Parathyroid adenoma (tissue), 2 donors: ENCODE measurements at regions not wholly inside any gene's neighbourhood (a gene's known extent, or its start where the extent isn't known, plus 50 kb on each side); places are given as distances from the start of the nearest gene placed in this dataset.
"Not testable (repeated sequence)": the region's sequence is repeated elsewhere in the genome, so short reads cannot be mapped to it uniquely, and the experiment has no call there.

Source experiments
- H2AFZ ChIP-seq: fragments of 300-600 bp; sonication (generic); one replicate; pipeline ENCODE4 v1.7.0; 2017; ENCODE audit warnings: antibody characterized with exemption, mild to moderate bottlenecking
- H3K27ac ChIP-seq: fragments of 300-600 bp; sonication (generic); one replicate; pipeline ENCODE4 v1.7.0; 2017
- H3K27me3 ChIP-seq: fragments of 300-600 bp; sonication (generic); one replicate; pipeline ENCODE4 v1.7.0; 2017; ENCODE audit warnings: low read length; ENCODE audit not compliant: control insufficient read depth, insufficient read depth
- H3K36me3 ChIP-seq: fragments of 300-600 bp; sonication (generic); one replicate; pipeline ENCODE4 v1.7.0; 2017; ENCODE audit warnings: low read length; ENCODE audit not compliant: control insufficient read depth, insufficient read depth
- H3K4me1 ChIP-seq: fragments of 300-600 bp; sonication (generic); one replicate; pipeline ENCODE4 v1.7.0; 2017; ENCODE audit warnings: control low read depth
- H3K4me2 ChIP-seq: fragments of 300-600 bp; sonication (generic); one replicate; pipeline ENCODE4 v1.7.0; 2017; ENCODE audit warnings: low read length
- H3K4me3 ChIP-seq: fragments of 300-600 bp; sonication (generic); one replicate; pipeline ENCODE4 v1.7.0; 2017; ENCODE audit warnings: low read depth, low read length
- H3K79me2 ChIP-seq: fragments of 300-600 bp; sonication (generic); one replicate; pipeline ENCODE4 v1.7.0; 2017; ENCODE audit warnings: control low read depth
- H3K9ac ChIP-seq: fragments of 300-600 bp; sonication (generic); one replicate; pipeline ENCODE4 v1.7.0; 2017; ENCODE audit warnings: mild to moderate bottlenecking
- H3K9me3 ChIP-seq: fragments of 300-600 bp; sonication (generic); one replicate; pipeline ENCODE4 v1.7.0; 2017; ENCODE audit warnings: low read length; ENCODE audit not compliant: control insufficient read depth
- TF ChIP-seq, protein P1 (sequence below): fragments of 300-600 bp; sonication (generic); IDR thresholded peaks from one replicate; pipeline ENCODE4 v1.7.0; 2017; ENCODE audit warnings: antibody characterized with exemption, mild to moderate bottlenecking
- donor health status: primary hyperparathyroidism.

- Histone ChIP-seq H3K79me2 (no peaks in the 10 kb centered on the region), H3K27ac (no peak overlapping the region), H3K4me2 (no peak overlapping the region), H3K9ac (no peak overlapping the region), H3K36me3 (no peaks in the 10 kb centered on the region), H3K4me3 (no peak overlapping the region), H3K4me1 (no peaks in the 10 kb centered on the region), H3K9me3 (no peaks in the 10 kb centered on the region), H3K27me3 (no peaks in the 10 kb centered on the region), H2AFZ (no peak overlapping the region)
- TF ChIP-seq, protein P1, sequence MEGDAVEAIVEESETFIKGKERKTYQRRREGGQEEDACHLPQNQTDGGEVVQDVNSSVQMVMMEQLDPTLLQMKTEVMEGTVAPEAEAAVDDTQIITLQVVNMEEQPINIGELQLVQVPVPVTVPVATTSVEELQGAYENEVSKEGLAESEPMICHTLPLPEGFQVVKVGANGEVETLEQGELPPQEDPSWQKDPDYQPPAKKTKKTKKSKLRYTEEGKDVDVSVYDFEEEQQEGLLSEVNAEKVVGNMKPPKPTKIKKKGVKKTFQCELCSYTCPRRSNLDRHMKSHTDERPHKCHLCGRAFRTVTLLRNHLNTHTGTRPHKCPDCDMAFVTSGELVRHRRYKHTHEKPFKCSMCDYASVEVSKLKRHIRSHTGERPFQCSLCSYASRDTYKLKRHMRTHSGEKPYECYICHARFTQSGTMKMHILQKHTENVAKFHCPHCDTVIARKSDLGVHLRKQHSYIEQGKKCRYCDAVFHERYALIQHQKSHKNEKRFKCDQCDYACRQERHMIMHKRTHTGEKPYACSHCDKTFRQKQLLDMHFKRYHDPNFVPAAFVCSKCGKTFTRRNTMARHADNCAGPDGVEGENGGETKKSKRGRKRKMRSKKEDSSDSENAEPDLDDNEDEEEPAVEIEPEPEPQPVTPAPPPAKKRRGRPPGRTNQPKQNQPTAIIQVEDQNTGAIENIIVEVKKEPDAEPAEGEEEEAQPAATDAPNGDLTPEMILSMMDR: no peak
Observed at GRCh38 chr14:49105956-49106355, 480.2 kb downstream of the RPS29 start.

- Histone ChIP-seq H2AFZ (no peak overlapping the region), H3K4me2 (no peak overlapping the region), H3K27me3 (no peaks in the 10 kb centered on the region), H3K4me1 (no peaks in the 10 kb centered on the region), H3K4me3 (no peak overlapping the region), H3K79me2 (no peaks in the 10 kb centered on the region), H3K27ac (no peak overlapping the region), H3K9ac (no peak overlapping the region), H3K36me3 (no peaks in the 10 kb centered on the region), H3K9me3 (no peaks in the 10 kb centered on the region)
- TF ChIP-seq, protein P1: no peak
Observed at GRCh38 chr14:49105512-49105911, 480.7 kb downstream of the RPS29 start.

DNA sequence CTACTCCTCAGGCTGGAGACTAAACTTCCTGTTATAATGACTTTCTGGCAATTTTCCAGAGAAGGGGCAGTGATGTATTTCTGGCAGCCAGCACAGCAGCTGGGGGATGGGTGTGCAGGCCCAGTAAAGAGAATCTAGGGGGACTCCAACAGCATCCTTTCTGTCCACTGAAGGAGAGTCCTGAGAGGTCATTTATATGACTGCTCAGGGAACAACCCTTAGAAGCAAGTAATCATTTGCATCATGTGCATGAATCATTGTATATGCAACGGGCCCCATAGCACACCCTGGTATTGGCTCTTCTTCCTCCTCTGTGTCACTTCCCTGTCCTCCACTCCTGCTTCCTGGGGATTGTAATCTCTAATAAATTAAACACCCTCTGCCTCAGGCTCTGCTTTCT lies 493.8 kb downstream of the RPS29 start:
- Histone ChIP-seq H3K36me3 (no peaks in the 10 kb centered on the region), H3K4me2 (no peak overlapping the region), H3K9ac (no peak overlapping the region), H3K79me2 (no peaks in the 10 kb centered on the region), H3K9me3 (no peaks in the 10 kb centered on the region), H3K27ac (no peak overlapping the region), H3K4me1 (no peaks in the 10 kb centered on the region), H2AFZ (no peak overlapping the region), H3K27me3 (no peaks in the 10 kb centered on the region), H3K4me3 (no peak overlapping the region)
- TF ChIP-seq, protein P1: no peak

DNA sequence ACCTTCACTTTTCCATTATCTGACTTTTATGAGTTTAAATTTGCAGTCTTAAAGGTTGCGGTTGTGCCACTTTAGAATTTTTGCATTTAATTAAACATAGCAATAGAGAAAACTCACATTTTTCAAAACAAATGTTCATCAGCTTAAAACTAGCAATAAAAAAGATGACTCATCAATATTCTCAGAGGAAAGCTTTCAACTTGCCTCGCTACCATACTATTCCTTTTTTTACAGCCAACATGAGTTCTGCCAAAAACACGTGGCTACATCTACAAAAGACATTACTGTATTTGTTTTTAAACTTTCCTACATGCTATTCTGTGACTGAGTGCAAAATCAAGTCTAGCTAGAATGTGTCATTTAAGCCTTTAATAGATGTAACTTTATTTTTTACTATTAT lies 497.1 kb downstream of the RPS29 start:
- Histone ChIP-seq H3K4me2 (no peak overlapping the region), H3K36me3 (no peaks in the 10 kb centered on the region), H3K9me3 (no peaks in the 10 kb centered on the region), H2AFZ (no peak overlapping the region), H3K9ac (no peak overlapping the region), H3K4me3 (no peak overlapping the region), H3K27ac (no peak overlapping the region), H3K79me2 (no peaks in the 10 kb centered on the region), H3K4me1 (no peaks in the 10 kb centered on the region), H3K27me3 (no peaks in the 10 kb centered on the region)
- TF ChIP-seq, protein P1: no peak

- not testable (repeated sequence) for H3K27ac ChIP-seq, H3K36me3 ChIP-seq, H3K27me3 ChIP-seq
Observed at GRCh38 chr14:49073292-49073691, 512.9 kb downstream of the RPS29 start.

More at GRCh38 chr14:49073292-49073691, 512.9 kb downstream of the RPS29 start:
- H3K9me3 ChIP-seq, H3K4me3 ChIP-seq, H3K79me2 ChIP-seq, H3K4me1 ChIP-seq, H2AFZ ChIP-seq, H3K9ac ChIP-seq, H3K4me2 ChIP-seq: not testable (repeated sequence)
